ENCODE measurements at regions not wholly inside any gene's neighbourhood (a gene's known extent, or its start where the extent isn't known, plus 50 kb on each side); places are given as distances from the start of the nearest gene placed in this dataset.

GRCh38 chr6:71386215-71386614 is 97.6 kb downstream of the OGFRL1 start:
- no peak for TF ChIP-seq CTCF (IDR thresholded peaks at IDR 0.05)
- TF ChIP-seq POLR2A (IDR thresholded peaks at IDR 0.05) = no peak
